Caco-2 (cell line): ENCODE measurements at regions not wholly inside any gene's neighbourhood (a gene's known extent, or its start where the extent isn't known, plus 50 kb on each side); places are given as distances from the start of the nearest gene placed in this dataset.
A peak's percentile ranks its signal among the peaks of the same experiment; 100 is the strongest.

Source experiments
- BruUV-seq: library from RNA; stranded (reverse); fragments of 400-500 nt; replicated peaks from 2 replicates; lab custom pipeline; 2021; lab: Mats Ljungman, UMichigan
- CTCF ChIA-PET: fragments of 300-600 bp; sonication (Branson Sonifier 250); formaldehyde crosslinking; loops from one replicate; lab custom pipeline; 2022; ENCODE audit warnings: antibody characterized with exemption; lab: Charles Lee
- POLR2A ChIA-PET: fragments of 300-600 bp; sonication (Branson Sonifier 250); formaldehyde crosslinking; loops from one replicate; lab custom pipeline; 2022; ENCODE audit warnings: antibody characterized with exemption; lab: Charles Lee
- DNase-seq, 2 experiments: peaks; one replicate each; pipeline versions ENCODE4 v3.0.0 to v3.0.0-alpha.2; 2020 to 2022
- H3K27me3 ChIP-seq: replicated peaks from 2 replicates; pipeline ENCODE4 v1.6.0; 2011; ENCODE audit warnings: low read length; ENCODE audit not compliant: control insufficient read depth, insufficient read depth
- H3K36me3 ChIP-seq: 2 replicates; pipeline ENCODE4 v1.5.1; 2011; ENCODE audit warnings: low read length; ENCODE audit not compliant: control insufficient read depth, insufficient read depth
- H3K4me1 ChIP-seq: fragments of 250-450 bp; sonication (Bioruptor Pico); 2 replicates; pipeline ENCODE4 v1.5.1; 2020; ENCODE audit warnings: mild to moderate bottlenecking
- H3K4me3 ChIP-seq: 2 replicates; pipeline ENCODE4 v1.5.1; 2011; ENCODE audit warnings: low read depth, mild to moderate bottlenecking, control low read depth, low read length
- H3K9me3 ChIP-seq: fragments of 250-450 bp; sonication (Bioruptor Pico); 2 replicates; pipeline ENCODE4 v1.5.1; 2020; ENCODE audit warnings: mild to moderate bottlenecking, moderate library complexity
- H3K27ac Mint-ChIP-seq: one replicate; pipeline ENCODE4 v1.8.0; 2022; ENCODE audit warnings: mixed read lengths; ENCODE audit not compliant: unreplicated experiment
- H3K27me3 Mint-ChIP-seq: one replicate; pipeline ENCODE4 v1.8.0; 2022; ENCODE audit warnings: mixed read lengths; ENCODE audit not compliant: insufficient read depth, unreplicated experiment
- H3K36me3 Mint-ChIP-seq: one replicate; pipeline ENCODE4 v1.8.0; 2022; ENCODE audit warnings: mild to moderate bottlenecking, mixed read lengths; ENCODE audit not compliant: insufficient read depth, unreplicated experiment
- H3K4me1 Mint-ChIP-seq: one replicate; pipeline ENCODE4 v1.8.0; 2022; ENCODE audit warnings: low read depth, mixed read lengths; ENCODE audit not compliant: unreplicated experiment
- H3K4me3 Mint-ChIP-seq: one replicate; pipeline ENCODE4 v1.8.0; 2022; ENCODE audit warnings: mild to moderate bottlenecking, moderate library complexity, mixed read lengths; ENCODE audit not compliant: unreplicated experiment
- H3K9me3 Mint-ChIP-seq: one replicate; pipeline ENCODE4 v1.8.0; 2022; ENCODE audit warnings: mixed read lengths; ENCODE audit not compliant: unreplicated experiment
- CTCF ChIP-seq, 2 experiments: fragments of 200-600 bp in 1 of 2; IDR thresholded peaks; 1 replicate in 1 of 2; 2 replicates in 1 of 2; pipeline versions ENCODE4 v1.5.1 to v1.8.0; 2011 to 2022; ENCODE audit warnings: antibody characterized with exemption in 1 of 2, control low read depth in 1 of 2, inconsistent platforms in 1 of 2, low read depth in 1 of 2, low read length in 1 of 2, mild to moderate bottlenecking in 1 of 2, moderate library complexity in 1 of 2; ENCODE audit not compliant: insufficient read depth in 1 of 2, severe bottlenecking in 1 of 2, unreplicated experiment in 1 of 2
- intact Hi-C: fragments of 100-400 bp; cut with micrococcal nuclease; formaldehyde crosslinking; loops from one replicate; pipeline ENCODE4 v1.10.0; 2022; ENCODE audit not compliant: unreplicated experiment

- no peak overlapping the region for H3K27ac Mint-ChIP-seq
- Histone ChIP-seq H3K36me3 (no peaks in the 10 kb centered on the region), H3K27me3 (no peaks in the 10 kb centered on the region), H3K4me3 (no peak overlapping the region), H3K9me3 (no peaks in the 10 kb centered on the region), H3K4me1 (no peaks in the 10 kb centered on the region)
- H3K27me3 Mint-ChIP-seq = peaks cover 11% of the 10 kb centered on the region
- no peaks in the 10 kb centered on the region for H3K9me3 Mint-ChIP-seq
- ChIA-PET CTCF (no interaction called here), POLR2A (no interaction called here)
- no peaks in the 10 kb centered on the region for H3K36me3 Mint-ChIP-seq
- TF ChIP-seq CTCF (IDR thresholded peaks at IDR 0.05; ENCODE audit: insufficient read depth in 1 of 2, low read depth in 1 of 2, low read length in 1 of 2, severe bottlenecking in 1 of 2, unreplicated experiment in 1 of 2) = no peak
- no peaks in the 10 kb centered on the region for H3K4me1 Mint-ChIP-seq
- no peak for DNase-seq
- BruUV-seq = no TSS peak
- intact Hi-C loops = no loop called here
- H3K4me3 Mint-ChIP-seq = no peak overlapping the region
Observed at GRCh38 chr16:17775061-17775460, 304.3 kb upstream of the XYLT1 start.

GRCh38 chr16:17773698-17774101 is 302.9 kb upstream of the XYLT1 start:
- Histone ChIP-seq H3K27me3 (no peaks in the 10 kb centered on the region), H3K36me3 (no peaks in the 10 kb centered on the region), H3K4me1 (no peaks in the 10 kb centered on the region), H3K9me3 (no peaks in the 10 kb centered on the region), H3K4me3 (no peak overlapping the region)
- no peak for TF ChIP-seq CTCF (IDR thresholded peaks at IDR 0.05; ENCODE audit: insufficient read depth in 1 of 2, low read depth in 1 of 2, low read length in 1 of 2, severe bottlenecking in 1 of 2, unreplicated experiment in 1 of 2)
- Mint-ChIP-seq H3K4me3 (no peak overlapping the region), H3K4me1 (no peaks in the 10 kb centered on the region), H3K9me3 (no peaks in the 10 kb centered on the region), H3K36me3 (no peaks in the 10 kb centered on the region), H3K27me3 (peaks cover 11% of the 10 kb centered on the region), H3K27ac (no peak overlapping the region)
- ChIA-PET POLR2A (no interaction called here), CTCF (no interaction called here)
- BruUV-seq = no TSS peak
- intact Hi-C loops = no loop called here
- DNase-seq = no peak

- Mint-ChIP-seq H3K9me3 (no peaks in the 10 kb centered on the region), H3K36me3 (no peaks in the 10 kb centered on the region), H3K4me3 (no peak overlapping the region), H3K27ac (no peak overlapping the region), H3K4me1 (no peaks in the 10 kb centered on the region), H3K27me3 (peaks cover 11% of the 10 kb centered on the region)
- CTCF ChIA-PET = no interaction called here
- TF ChIP-seq CTCF (IDR thresholded peaks at IDR 0.05; ENCODE audit: insufficient read depth in 1 of 2, low read depth in 1 of 2, low read length in 1 of 2, severe bottlenecking in 1 of 2, unreplicated experiment in 1 of 2) = peak in 1 of 2 experiments; percentile 5
- no peak for DNase-seq
- H3K4me1 ChIP-seq = no peaks in the 10 kb centered on the region
- no peaks in the 10 kb centered on the region for H3K36me3 ChIP-seq
- intact Hi-C loops = no loop called here
- H3K4me3 ChIP-seq = no peak overlapping the region
- POLR2A ChIA-PET = no interaction called here
- no peaks in the 10 kb centered on the region for H3K27me3 ChIP-seq
- BruUV-seq = no TSS peak
- no peaks in the 10 kb centered on the region for H3K9me3 ChIP-seq
Observed at GRCh38 chr16:17770104-17770503, 299.3 kb upstream of the XYLT1 start.
